ENCODE measurements at regions not wholly inside any gene's neighbourhood (a gene's known extent, or its start where the extent isn't known, plus 50 kb on each side); places are given as distances from the start of the nearest gene placed in this dataset.

DNA sequence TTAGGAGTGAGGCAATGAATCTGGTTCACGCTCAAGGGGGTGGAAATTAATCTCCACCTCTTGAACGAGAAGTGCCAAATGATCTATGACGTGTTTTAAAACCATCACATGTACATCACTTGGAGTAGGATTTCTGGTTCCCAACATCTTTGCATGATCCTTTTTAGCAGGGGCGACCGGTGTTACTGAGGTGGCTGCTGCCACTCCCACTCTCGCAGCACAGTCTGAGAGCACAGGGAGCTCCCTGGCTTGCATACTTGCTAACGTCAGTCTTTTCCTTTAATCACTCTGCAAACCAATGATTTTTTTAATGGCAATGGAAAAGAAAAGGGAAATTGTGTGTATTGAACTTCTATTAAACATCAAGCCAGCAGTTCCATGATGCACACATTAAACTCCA lies 624.4 kb downstream of the IRX1 start:
- Histone ChIP-seq H3K9me3 (no peaks in the 10 kb centered on the region), H3K4me3 (no peak overlapping the region), H3K36me3 (no peaks in the 10 kb centered on the region), H3K4me1 (no peaks in the 10 kb centered on the region), H3K27me3 (no peaks in the 10 kb centered on the region), H3K27ac (no peak overlapping the region)
- no peak for TF ChIP-seq POLR2A (IDR thresholded peaks at IDR 0.05)
- TF ChIP-seq, protein P1, sequence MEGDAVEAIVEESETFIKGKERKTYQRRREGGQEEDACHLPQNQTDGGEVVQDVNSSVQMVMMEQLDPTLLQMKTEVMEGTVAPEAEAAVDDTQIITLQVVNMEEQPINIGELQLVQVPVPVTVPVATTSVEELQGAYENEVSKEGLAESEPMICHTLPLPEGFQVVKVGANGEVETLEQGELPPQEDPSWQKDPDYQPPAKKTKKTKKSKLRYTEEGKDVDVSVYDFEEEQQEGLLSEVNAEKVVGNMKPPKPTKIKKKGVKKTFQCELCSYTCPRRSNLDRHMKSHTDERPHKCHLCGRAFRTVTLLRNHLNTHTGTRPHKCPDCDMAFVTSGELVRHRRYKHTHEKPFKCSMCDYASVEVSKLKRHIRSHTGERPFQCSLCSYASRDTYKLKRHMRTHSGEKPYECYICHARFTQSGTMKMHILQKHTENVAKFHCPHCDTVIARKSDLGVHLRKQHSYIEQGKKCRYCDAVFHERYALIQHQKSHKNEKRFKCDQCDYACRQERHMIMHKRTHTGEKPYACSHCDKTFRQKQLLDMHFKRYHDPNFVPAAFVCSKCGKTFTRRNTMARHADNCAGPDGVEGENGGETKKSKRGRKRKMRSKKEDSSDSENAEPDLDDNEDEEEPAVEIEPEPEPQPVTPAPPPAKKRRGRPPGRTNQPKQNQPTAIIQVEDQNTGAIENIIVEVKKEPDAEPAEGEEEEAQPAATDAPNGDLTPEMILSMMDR (IDR thresholded peaks at IDR 0.05) = no peak
- DNase-seq = no peak
- intact Hi-C loops (cut with DNase I) = no loop called here
- WGBS, 2 donors = 82 to 88% methylated on average over 7 of the region's 7 CpGs

DNA sequence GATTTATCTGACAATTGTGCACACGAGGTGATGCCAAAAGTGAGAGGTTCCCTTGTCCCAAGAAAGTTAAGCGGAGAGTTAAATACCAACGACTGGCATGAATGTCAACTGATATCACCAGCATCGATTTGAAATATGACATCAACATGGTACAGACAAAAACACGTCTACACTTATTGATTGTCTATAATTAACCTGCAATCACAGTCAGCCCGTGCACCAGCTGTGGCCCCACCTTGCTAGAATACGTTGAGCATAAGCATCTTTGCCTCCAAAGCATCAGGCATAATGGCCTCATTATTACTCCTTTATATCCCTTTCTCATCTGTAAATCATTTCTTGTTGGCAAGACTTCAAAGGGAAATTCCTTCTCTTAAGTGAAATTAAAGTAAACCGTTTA lies 625.4 kb downstream of the IRX1 start:
- Histone ChIP-seq H3K36me3 (no peaks in the 10 kb centered on the region), H3K27me3 (no peaks in the 10 kb centered on the region), H3K9me3 (no peaks in the 10 kb centered on the region), H3K27ac (no peak overlapping the region), H3K4me1 (no peaks in the 10 kb centered on the region), H3K4me3 (no peak overlapping the region)
- intact Hi-C loops (cut with DNase I) = no loop called here
- DNase-seq = no peak
- 44 to 59% methylated on average over 8 of the region's 8 CpGs for WGBS, 2 donors
- TF ChIP-seq, protein P1 (IDR thresholded peaks at IDR 0.05) = no peak
- no peak for TF ChIP-seq POLR2A (IDR thresholded peaks at IDR 0.05)

DNA sequence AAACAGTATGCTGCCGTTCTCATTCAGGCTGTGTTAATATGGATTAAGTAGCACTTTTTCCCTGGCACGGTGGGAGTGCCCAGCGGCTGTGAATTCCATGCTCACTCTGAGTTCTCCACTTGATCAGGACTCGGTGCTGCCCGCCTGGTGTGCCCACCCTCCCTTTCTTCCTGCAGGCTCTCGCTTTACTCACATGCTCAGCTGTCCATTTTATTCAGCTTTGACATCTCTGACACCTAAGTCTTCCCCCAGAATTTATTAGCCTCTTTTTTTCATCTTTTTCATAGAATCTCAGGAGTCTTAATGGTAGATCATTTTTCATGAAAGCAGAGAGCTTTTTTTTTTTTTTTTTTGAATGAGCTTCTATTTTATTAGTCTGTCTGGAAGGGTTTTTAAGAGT lies 626.5 kb downstream of the IRX1 start:
- Histone ChIP-seq H3K4me3 (no peak overlapping the region), H3K27ac (no peak overlapping the region), H3K9me3 (no peaks in the 10 kb centered on the region), H3K4me1 (no peaks in the 10 kb centered on the region), H3K27me3 (no peaks in the 10 kb centered on the region), H3K36me3 (no peaks in the 10 kb centered on the region)
- no peak for TF ChIP-seq POLR2A (IDR thresholded peaks at IDR 0.05)
- TF ChIP-seq, protein P1 (IDR thresholded peaks at IDR 0.05) = no peak
- 72 to 87% methylated on average over 6 of the region's 6 CpGs for WGBS, 2 donors
- intact Hi-C loops (cut with DNase I) = no loop called here
- no peak for DNase-seq

DNA sequence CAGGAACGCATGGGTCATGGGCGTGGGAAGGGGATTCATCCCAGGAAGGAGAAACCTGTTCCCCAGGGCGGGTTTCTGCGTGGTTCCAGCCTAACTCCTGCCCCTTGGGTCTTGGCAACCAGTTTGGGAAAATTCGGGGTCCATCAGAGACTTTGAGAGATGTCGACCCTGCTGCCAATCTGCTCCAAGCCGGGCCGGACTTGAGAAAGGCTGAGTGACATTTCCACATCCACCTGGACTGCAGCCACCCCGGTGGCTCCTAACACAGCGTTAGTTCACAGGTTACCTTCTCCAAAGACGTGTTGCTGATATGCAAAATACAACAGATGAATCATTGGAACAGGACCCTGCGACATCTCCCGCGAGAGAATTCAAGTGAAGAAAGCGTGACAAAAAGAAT lies 627.2 kb downstream of the IRX1 start:
- intact Hi-C loops (cut with DNase I) = no loop called here
- Histone ChIP-seq H3K9me3 (no peaks in the 10 kb centered on the region), H3K4me3 (no peak overlapping the region), H3K4me1 (no peaks in the 10 kb centered on the region), H3K27ac (no peak overlapping the region), H3K36me3 (no peaks in the 10 kb centered on the region), H3K27me3 (no peaks in the 10 kb centered on the region)
- DNase-seq = no peak
- 68 to 93% methylated on average over 3 to 10 of the region's 15 CpGs for WGBS, 2 donors
- no peak for TF ChIP-seq POLR2A (IDR thresholded peaks at IDR 0.05)
- TF ChIP-seq, protein P1 (IDR thresholded peaks at IDR 0.05) = no peak

DNA sequence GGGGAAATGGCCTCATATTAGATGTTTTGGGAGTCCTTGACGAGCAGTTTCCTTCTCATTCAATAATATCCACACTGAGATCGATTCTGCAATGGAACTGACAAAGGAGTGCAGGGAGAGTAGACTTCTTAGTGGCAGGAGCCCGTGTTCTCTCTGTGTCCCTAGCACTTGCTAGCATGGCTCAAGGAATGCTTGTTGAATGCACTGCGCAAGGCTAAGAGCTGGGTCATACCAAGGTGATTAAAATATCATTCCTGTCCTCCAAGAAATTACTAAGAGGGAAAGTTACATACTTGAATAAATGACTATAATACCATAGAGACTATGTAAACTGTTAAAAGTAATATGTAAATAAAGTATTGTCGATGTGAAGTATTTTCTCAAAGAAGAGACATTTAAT lies 630.1 kb downstream of the IRX1 start:
- no peak overlapping the region for H3K4me3 ChIP-seq
- no peaks in the 10 kb centered on the region for H3K9me3 ChIP-seq
- TF ChIP-seq, protein P1 (IDR thresholded peaks at IDR 0.05) = no peak
- TF ChIP-seq POLR2A (IDR thresholded peaks at IDR 0.05) = no peak
- no peaks in the 10 kb centered on the region for H3K27me3 ChIP-seq
- H3K4me1 ChIP-seq = no peaks in the 10 kb centered on the region
- 61 to 63% methylated on average over 5 of the region's 5 CpGs for WGBS, 2 donors
- intact Hi-C loops (cut with DNase I) = no loop called here
- DNase-seq = no peak
- H3K27ac ChIP-seq = no peak overlapping the region
- no peaks in the 10 kb centered on the region for H3K36me3 ChIP-seq

All from esophagus squamous epithelium (tissue), 5 donors.